PFSK-1 (cell line): ENCODE measurements at regions not wholly inside any gene's neighbourhood (a gene's known extent, or its start where the extent isn't known, plus 50 kb on each side); places are given as distances from the start of the nearest gene placed in this dataset.

Experiments
- FOXP2 ChIP-seq: optimal IDR thresholded peaks from 2 replicates; pipeline ENCODE3; 2011; ENCODE audit warnings: borderline replicate concordance, control low read depth, inconsistent platforms; ENCODE audit not compliant: insufficient read depth; ENCODE audit errors: extremely low read length, extremely low read depth
- POLR2AphosphoS5 ChIP-seq: IDR thresholded peaks from 2 replicates; pipeline ENCODE4 v1.6.1; 2012; ENCODE audit warnings: low read depth, mild to moderate bottlenecking, control low read depth, low read length, moderate library complexity
- REST ChIP-seq, 2 experiments: IDR thresholded peaks; 2 replicates each; pipeline versions ENCODE4 v1.6.1 to v1.8.0; 2011 to 2012; ENCODE audit warnings: low read depth in 2 of 2, low read length in 2 of 2, control low read depth in 1 of 2, inconsistent platforms in 1 of 2, mild to moderate bottlenecking in 1 of 2, moderate library complexity in 1 of 2; ENCODE audit not compliant: insufficient read depth in 1 of 2
- SIN3A ChIP-seq: IDR thresholded peaks from 2 replicates; pipeline ENCODE4 v1.6.1; 2012; ENCODE audit warnings: mild to moderate bottlenecking, low read length, moderate library complexity, borderline replicate concordance; ENCODE audit not compliant: insufficient read depth
- TAF1 ChIP-seq: IDR thresholded peaks from 2 replicates; pipeline ENCODE4 v1.6.1; 2012; ENCODE audit warnings: low read length, control low read depth, borderline replicate concordance; ENCODE audit not compliant: insufficient read depth

- TF ChIP-seq FOXP2 (no peak), REST (IDR thresholded peaks at IDR 0.05; ENCODE audit: insufficient read depth in 1 of 2, low read depth in 2 of 2, low read length in 2 of 2) (no peak), SIN3A (no peak), TAF1 (no peak), POLR2AphosphoS5 (no peak)
Measured at GRCh38 chr20:5426026-5426425, 109.3 kb upstream of the PROKR2 start.

GRCh38 chr20:5416086-5416485, 99.3 kb upstream of the PROKR2 start:
- TF ChIP-seq TAF1 = no peak
- no peak for TF ChIP-seq FOXP2
- no peak for TF ChIP-seq POLR2AphosphoS5
- no peak for TF ChIP-seq SIN3A
- TF ChIP-seq REST (IDR thresholded peaks at IDR 0.05; ENCODE audit: insufficient read depth in 1 of 2, low read depth in 2 of 2, low read length in 2 of 2) = no peak

- TF ChIP-seq FOXP2 (no peak), TAF1 (no peak), POLR2AphosphoS5 (no peak), SIN3A (no peak), REST (IDR thresholded peaks at IDR 0.05; ENCODE audit: insufficient read depth in 1 of 2, low read depth in 2 of 2, low read length in 2 of 2) (no peak)
Measured at GRCh38 chr20:5413394-5413793, 96.6 kb upstream of the PROKR2 start.

- TF ChIP-seq POLR2AphosphoS5 (no peak), FOXP2 (no peak), TAF1 (no peak), REST (IDR thresholded peaks at IDR 0.05; ENCODE audit: insufficient read depth in 1 of 2, low read depth in 2 of 2, low read length in 2 of 2) (no peak), SIN3A (no peak)
Measured at GRCh38 chr20:5410470-5410869, 93.7 kb upstream of the PROKR2 start.

GRCh38 chr20:5402903-5403531, 86.3 kb upstream of the PROKR2 start:
- peak; percentile 20 to 72; a peak in 2 of 4 replicates for TF ChIP-seq REST (IDR thresholded peaks at IDR 0.05; ENCODE audit: insufficient read depth in 1 of 2, low read depth in 2 of 2, low read length in 2 of 2)
- TF ChIP-seq TAF1 = no peak
- no peak for TF ChIP-seq SIN3A
- no peak for TF ChIP-seq FOXP2
- no peak for TF ChIP-seq POLR2AphosphoS5
